HS-5 (cell line): ENCODE measurements at regions not wholly inside any gene's neighbourhood (a gene's known extent, or its start where the extent isn't known, plus 50 kb on each side); places are given as distances from the start of the nearest gene placed in this dataset.
"Not testable (repeated sequence)": the region's sequence is repeated elsewhere in the genome, so short reads cannot be mapped to it uniquely, and the experiment has no call there.

Experiments
- DNase-seq: peaks from one replicate; pipeline ENCODE4 v3.0.0-alpha.2; 2012; ENCODE audit warnings: low read depth

DNA sequence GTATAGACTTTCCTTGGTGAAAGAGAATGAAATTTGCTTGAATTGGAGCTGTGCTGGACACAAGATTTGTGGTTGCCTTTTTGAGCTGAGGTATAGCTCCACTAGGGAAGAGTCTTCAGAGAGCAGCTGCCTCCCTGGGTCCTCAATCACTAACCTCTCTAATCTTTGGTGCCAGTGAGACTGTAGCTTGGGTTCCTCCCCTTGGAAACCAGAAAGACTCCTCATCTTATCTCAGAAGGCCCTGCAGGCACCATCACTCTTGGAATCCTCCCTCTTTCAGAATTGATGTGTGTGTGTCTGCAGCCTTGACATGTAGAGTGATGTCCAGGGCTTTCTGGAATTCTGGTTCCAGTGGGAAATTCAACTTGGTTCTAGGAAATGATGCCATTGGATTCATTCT is 426.5 kb downstream of the RPS24 start:
- DNase-seq = no peak

DNA sequence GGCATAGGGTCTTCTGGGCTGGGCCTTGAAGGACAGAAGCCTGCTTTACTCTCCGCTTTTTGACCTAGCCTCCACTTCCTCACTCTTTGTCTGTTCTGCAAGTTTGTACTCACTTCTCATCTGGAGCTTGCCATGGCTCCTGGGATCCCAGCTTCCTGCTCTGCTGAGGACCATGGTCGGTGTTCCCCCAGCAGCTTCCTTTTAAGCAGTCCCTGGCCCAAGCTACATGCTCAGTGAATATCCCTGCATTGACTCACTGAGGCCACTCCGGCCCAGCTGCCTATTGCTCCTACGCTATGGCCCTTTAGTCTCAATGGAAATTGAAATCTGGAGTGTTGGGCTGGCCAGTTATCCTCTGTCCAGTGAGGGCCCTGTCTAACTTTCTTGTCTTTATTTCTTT is 427.7 kb downstream of the RPS24 start:
- no peak for DNase-seq

DNA sequence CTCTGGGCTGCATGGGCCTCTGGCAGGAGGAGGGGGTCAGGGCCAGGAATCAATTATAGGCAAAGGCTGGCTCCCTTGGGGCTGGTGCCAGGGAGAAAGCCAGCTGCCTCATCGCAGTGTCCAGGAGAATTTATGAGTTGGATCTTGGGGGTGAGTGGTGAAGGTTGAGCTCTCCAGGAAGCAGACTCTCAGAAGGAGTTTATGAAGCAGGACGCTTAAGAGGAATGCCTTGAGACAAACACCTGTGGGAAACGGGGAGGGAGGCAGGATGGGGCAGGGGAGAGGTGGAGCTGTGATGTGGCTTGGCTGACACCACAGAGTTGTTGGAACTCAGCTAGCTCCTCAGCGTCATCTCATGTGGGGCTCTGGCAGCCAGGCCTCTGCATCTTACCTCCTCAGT is 428.5 kb downstream of the RPS24 start:
- no peak for DNase-seq

DNA sequence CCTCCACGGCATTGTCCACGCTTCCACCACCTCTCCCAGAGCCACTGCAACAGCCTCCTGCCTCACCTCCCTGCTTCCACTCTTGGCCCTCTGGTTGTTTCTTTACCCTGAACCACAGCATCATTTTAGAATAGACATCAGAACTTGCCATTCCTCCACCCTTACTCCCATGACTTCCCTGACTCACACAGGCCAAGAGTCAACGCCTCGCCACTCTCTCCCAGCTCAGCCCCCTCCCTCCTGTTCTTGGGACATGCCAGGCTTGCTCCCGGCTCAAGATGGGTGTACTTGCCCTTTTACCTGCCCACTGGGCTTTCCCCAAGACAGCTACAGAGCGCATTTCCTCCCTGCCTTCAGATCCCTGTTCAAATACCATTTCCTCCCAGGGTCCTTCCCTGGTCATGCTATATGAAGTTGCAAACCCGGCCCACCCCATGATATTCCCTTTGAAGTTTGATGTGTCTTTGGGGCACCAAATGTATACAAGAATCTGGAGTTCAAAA is 429.1 kb downstream of the RPS24 start:
- no peak for DNase-seq

DNA sequence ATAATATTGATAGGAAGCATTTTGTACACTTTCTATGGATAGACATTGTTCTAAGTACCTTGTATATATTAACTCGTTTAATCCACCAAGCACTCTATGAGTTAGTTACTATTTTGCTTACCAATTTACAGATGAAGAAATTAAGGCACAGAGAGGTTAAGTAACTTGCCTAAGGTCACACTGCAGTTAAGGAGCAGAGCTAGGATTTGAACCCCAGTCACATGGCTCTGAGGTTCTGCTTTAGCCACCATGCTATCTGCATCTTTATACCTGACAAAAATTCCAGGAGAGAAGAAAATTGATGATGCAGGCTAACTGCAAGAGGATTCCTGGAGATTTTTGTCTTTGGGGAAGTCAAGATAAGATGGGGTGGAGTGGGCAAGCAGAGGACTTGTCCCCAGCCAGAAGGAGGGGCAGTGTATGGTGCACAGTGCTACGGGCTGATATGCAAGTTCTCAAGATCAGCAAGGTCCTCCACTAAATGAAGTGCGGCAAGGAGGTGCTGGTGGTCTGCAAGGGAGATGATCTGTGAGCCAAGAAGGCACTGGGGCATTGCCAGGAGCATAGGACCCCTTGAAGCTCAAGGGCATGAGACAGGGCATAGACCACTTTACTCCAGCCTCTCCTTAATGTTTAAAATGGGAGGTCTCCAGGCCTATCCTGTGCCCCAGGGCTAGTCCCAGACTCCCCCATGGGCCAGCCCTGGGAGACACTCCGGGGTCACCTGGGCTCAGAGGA is 430.6 kb downstream of the RPS24 start:
- no peak for DNase-seq

DNA sequence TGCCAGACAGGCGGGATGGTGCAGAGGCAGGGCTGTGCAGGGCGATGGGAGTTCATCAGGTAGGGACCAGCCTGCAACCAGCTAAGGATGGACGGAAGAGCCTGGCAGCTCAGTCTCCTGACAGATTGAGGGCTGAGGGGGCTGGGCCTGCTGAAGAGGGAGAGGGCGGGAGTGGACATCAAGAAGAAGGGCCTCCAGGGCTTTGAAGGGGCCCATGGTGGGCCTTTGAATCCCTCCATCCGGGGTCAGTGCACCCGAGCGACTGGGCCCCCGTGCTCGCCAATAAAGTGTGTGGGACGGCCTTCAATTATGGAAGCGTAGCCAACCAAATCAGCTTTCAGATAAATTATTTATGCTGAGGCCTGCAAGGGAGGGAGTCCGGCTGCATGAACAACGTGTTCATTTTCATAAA is 431.2 kb downstream of the RPS24 start:
- DNase-seq = no peak

DNA sequence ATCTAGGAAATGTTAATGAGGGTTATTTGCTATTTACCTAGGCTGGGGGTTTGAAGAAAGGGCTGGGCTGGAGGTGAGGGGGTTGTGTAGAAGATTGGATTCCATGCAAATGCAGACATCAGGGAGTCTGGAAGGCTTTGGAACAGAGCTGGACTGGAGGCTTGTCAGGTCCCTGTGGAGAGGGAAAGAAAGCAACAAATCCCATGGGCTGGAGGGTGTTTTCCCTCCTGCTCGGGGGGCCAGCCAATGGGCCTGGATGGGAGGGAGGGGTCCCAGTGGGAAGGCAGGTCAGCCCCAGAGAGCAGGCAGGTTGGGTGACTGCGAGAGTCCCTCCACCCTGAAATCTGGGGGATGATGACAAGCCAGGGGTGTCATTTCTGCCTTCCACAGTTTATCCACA is 431.8 kb downstream of the RPS24 start:
- no peak for DNase-seq

DNA sequence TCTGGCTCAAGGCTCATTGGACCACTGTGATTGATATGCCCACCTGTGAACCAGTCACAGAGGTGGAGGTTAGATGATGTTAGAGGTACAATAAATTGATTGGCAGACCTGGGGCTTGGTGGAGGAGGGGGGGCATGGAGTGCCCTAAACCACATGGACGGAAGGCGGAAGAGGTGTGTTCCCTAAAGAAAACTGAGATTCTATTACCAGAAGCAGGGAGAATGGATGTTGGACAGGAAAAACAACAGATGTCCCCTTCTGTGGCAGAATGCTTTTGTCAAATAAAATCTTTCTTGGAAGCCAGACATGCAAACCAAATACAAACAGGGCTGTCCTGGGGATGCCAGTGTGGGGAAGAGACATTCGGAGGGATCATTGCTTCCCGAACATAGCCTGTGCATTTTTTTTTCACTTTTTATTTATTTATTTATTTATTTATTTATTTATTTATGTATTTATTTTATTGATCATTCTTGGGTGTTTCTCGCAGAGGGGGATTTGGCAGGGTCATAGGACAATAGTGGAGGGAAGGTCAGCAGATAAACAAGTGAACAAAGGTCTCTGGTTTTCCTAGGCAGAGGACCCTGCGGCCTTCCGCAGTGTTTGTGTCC is 433.9 kb downstream of the RPS24 start:
- no peak for DNase-seq

DNA sequence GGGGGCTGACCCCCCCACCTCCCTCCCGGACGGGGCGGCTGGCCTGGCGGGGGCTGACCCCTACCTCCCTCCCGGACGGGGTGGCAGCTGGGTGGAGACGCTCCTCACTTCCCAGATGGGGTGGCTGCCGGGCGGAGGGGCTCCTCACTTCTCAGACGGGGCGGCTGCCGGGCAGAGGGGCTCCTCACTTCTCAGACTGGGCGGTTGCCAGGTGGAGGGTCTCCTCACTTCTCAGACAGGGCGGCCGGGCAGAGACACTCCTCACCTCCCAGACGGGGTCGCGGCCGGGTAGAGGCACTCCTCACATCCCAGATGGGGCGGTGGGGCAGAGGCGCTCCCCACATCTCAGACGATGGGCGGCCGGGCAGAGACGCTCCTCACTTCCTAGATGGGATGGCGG is 435.1 kb downstream of the RPS24 start:
- not testable (repeated sequence) for DNase-seq

DNA sequence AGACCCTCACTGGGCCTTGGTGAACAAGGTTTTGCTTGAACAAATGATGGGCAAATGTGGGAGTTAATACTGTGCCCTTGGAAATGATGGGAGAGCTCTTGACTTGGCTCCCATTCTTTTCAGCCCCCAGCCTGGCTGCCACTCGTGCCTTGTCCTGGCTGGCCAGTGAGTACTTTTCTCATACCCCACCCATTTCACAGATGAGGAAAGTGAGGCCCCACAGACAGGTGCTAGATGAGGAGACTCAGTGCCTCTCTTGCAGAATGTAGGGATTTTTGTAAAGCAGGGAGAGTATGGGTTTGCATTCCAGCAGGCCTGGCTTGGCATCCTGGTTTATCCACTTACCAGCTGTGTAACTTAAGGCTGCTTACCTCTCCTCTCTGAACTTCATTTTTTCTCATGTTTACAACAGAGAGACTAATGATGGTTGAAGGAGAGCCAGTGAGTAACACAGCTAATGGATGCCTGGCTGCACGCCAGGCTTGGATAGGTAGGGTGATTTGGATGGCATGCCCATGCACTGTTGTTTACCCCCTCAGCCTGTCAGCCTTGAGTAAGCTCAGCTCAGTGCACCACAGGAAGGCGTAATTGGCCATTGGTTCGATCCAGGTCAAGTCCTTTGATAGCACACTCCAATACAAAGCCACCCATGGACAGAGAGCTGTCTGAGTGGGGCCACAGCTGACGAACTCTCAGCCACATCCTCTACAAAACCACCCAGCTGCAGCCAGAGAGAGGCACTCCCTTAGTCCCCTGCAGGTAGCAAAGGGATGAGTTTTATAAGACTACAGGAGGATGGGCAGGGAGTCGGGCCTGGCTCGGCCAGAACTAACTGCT is 436.8 kb downstream of the RPS24 start:
- no peak for DNase-seq

DNA sequence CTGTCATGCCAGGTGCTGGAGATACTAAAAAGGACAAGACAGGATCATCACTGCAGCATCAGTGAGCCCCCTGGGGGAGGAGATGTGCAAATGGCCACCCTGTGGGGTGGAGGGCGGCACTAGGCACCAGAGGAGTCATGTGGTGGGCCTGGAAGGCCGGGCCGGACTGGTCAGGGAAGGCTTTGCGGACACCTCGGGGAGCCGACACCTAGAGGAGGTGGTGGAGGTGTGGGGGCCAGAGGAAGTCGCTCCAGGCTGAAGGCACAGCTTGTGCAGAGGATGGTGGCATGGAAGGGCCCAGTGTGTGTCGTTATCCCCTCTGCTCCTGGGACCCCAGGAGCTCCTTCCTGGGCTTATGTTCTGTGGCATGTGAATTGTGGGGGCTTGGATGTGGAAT is 437.7 kb downstream of the RPS24 start:
- no peak for DNase-seq

DNA sequence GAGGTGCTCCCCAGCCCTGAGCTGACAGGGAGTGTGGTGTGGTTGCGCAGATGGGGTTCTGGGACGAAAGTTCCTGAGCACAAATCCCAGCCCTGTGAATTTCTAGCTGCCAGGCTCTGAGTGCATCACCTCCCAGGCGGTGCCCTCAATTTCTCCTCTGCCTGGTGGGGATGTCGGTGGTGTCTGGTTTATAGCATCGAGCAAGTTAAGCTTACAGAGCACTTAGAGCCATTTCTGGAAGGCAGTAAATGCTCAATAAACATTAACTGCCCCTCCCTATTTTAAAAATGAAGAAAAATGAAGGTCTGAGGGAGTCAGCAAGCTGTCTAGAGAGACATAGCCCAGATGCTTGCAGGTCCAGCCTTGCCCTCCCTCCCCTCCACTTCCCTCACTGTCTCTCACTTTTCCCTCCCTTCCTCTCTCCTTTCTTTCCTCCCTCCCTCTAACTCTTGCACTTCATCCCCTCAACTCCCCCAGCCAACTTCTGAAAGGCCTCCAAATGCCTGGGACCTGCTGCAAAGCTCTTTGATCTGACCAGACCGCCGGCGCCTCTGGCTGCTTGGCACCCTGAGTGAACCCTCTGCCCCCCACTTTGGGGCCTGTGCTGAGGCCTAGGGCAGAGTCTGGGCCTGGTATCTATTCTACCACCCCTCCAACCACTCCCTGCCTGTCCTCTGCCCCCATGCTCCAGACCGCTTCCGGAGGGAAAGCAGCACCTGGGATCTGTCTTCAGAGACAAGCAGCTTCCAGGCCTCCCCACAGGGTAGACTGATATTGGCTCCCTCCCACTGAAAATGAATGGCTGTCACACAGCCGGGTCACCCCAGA is 438.3 kb downstream of the RPS24 start:
- DNase-seq = no peak

DNA sequence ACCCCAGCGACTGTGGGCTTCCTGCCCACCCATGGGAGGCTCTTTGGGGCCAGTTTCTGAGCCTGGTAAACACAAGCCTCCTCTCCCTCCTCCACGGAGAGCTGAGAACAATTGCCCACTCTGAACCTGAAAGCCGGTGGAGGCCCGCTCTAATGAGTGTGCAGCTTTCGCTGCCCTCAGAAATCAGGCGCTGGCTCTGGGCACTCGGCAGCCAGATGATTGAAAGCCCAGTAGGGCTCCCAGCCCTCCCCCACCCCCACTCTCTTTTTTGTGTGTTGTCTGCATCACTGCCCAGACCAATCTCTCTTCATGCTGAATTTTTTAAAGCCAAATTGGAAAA is 438.9 kb downstream of the RPS24 start:
- no peak for DNase-seq

DNA sequence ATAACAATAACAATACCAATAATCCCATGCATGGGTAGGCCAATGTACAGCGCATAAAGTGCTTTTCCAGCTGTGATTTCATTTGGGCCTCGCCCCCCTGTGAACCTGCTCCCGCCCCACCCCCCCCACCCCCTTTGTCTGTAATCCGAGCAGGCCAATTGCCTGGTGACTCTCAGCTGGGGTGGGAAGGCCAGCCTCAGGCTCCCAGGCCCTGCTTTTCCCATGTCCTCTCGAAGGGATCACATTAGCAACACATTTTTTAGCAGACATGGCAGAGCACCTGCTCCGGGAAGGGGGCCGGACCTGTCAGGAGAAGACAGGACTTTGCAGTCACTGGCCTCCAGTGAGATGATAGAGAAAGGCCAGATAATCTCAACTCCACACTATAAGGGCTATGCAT is 439.3 kb downstream of the RPS24 start:
- no peak for DNase-seq

DNA sequence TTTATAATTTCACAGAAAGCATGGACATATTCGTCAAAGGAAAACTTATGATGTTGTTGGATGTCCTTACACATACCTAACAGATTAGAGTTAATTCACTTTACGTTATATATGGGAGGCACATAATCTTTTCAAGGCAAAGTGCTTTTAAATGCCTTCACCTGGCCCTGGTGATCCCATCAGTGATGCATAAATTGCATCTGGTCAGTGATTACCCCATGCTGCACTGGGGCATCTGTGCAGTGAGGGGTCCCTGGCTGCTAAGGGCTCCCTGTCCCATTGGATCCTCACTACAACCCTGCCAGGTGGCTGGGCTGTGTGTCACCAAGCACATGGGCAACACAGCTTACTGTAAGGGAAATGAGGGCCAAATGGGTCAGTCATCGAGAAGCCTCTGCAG is 441.1 kb downstream of the RPS24 start:
- no peak for DNase-seq

DNA sequence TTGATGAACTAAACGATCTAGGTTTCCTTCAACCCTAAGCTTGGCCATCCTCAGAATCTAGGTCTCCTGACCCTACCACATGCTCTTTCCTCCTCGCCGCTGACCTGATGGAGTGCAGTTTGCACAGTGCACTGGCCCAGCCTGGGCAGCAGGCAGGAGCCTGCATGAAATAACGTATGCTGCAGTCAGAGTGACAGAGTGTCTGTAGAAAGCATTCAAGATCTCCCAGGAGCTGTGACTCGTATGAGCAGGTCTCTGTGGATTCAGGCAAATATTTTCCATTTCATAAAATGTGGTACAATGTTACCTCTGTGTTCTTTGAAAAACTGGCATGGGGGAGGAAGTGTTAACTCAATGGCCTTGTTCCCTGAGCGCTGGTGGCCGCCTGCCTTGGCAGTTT is 441.8 kb downstream of the RPS24 start:
- DNase-seq = no peak

DNA sequence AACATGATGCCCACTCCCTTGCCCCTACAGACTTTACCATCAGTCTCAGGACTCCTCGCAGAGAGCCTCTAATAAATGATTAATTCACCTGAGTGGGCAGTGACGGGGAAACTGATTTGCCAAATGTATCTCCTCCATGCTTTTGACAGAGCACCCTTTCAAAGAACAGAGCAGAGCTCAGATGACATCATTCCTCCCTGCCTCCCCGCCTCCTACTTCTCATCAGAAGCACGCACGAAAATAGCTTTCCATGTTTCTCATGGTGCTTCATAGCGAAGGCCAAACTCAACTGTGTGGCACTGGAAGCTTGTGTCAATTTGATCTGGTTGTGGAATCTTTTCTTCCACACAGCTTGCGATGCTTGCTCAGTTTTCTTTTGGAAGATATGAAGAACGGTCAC is 442.5 kb downstream of the RPS24 start:
- no peak for DNase-seq

DNA sequence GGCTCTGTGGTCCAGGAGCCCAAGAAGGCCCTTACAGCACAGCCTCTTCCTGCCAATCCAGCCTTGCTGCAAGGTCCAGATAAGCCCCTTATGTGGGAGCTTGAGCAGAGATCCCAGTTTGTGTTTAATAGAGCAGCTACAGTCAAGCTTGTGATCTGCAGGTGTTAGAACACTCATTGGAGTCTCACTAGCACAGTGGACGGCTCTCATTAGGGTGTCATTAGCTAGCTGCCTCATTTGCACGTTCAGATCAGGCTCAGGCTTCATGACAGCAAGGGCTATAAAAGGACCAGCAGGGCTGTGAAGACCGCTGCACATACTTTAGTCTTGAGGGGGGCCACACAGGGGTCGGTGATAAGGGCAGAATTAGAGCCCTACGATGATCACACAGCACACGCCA is 443.2 kb downstream of the RPS24 start:
- no peak for DNase-seq

DNA sequence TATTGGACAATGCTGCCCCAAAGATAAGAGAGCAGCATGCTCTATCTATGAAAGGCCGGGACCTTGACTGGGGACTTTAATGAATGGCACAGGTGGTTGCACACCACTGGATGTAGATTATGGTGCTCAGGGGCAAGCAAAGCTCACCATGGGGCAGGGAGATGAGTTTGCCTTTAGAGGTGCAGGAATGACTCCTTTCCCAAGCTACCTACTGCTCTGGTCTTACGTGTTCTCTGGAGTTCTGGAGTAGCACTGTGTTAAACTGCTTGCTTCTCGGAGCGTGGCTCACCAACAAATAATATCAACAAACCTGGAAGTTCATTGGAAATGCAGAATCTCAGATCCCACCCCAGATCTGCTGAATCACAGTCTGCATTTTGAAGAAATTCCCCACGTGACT is 445.3 kb downstream of the RPS24 start:
- no peak for DNase-seq

DNA sequence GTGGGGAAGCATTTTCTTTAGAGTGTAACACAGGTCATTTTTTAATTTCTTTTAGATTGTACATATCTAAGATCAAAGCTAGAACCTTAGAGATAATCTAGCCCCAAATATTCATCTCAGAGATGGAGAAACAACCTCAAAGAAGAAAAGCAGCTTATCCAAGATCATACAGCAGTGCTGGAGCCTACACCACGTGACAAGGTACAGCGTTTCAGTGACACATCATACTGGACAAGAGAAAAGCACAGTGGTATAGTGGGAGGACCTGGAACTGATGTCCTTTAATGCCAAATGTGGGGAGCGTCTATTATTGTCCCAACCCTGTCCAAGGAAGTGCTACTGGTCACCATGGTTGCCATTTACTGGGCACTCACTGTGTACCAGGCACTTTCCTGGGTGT is 445.8 kb downstream of the RPS24 start:
- DNase-seq = no peak

DNA sequence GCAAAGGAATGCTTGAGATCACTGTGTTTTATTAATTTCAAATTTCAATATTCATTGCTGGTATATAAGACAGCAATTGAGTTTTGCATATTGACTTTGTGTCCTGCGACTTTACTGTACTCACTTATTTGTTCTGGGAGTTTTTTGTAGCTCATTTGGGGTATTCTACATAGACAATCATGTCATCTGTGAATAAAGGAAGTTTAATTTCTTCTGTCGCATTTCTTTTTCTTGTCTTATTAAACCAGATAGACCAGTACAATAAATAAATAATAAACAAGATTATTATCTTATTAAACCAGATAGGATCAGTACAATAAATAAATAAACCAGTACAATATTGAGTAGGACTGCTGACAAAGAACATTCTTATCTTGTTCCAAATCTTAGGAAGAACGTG is 448.2 kb downstream of the RPS24 start:
- no peak for DNase-seq

DNA sequence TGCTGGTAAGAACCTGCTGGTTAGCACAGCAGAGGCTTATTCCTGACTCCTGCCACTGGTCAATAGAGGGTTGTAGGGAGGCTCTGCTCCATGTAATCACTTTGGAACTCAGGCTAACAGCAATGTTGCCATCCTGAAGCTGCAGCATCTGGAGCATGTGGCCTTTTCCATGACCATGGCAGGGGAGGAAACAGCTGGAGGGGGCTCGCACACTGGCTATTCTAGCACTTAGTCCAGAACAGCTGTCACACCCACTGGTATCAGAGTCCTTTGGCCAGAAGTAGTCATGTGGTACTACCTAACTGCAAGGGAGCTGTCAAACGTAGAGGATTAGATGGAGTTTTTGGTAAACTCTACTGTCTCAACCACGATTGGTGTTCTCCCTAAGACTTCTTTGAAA is 450.0 kb downstream of the RPS24 start:
- no peak for DNase-seq
